GM18526 (cell line): ENCODE measurements at regions not wholly inside any gene's neighbourhood (a gene's known extent, or its start where the extent isn't known, plus 50 kb on each side); places are given as distances from the start of the nearest gene placed in this dataset.

Experiments used
- POLR2A ChIP-seq: IDR thresholded peaks from 3 replicates; pipeline ENCODE4 v1.6.1; 2011; ENCODE audit not compliant: insufficient read length; ENCODE audit errors: extremely low read depth

DNA sequence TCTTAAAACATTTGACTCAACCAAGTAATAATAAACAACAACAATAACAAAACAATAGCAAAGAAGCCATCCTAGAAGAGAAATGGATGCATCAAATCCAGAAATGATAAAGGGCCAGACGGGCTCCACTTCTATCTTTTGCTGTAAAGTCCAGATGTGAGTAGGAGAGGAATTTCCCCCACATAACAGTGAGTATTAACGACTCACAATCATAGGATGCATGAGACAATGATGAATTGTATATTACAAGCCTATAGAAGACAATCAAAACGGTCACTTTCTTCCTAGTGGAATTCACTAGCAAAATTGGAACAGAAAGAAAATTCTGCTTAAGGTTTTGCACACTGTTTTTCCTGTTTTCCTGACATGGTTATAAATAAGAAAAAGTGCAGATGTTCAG is 97.0 kb upstream of the PREP start:
- no peak for TF ChIP-seq POLR2A

DNA sequence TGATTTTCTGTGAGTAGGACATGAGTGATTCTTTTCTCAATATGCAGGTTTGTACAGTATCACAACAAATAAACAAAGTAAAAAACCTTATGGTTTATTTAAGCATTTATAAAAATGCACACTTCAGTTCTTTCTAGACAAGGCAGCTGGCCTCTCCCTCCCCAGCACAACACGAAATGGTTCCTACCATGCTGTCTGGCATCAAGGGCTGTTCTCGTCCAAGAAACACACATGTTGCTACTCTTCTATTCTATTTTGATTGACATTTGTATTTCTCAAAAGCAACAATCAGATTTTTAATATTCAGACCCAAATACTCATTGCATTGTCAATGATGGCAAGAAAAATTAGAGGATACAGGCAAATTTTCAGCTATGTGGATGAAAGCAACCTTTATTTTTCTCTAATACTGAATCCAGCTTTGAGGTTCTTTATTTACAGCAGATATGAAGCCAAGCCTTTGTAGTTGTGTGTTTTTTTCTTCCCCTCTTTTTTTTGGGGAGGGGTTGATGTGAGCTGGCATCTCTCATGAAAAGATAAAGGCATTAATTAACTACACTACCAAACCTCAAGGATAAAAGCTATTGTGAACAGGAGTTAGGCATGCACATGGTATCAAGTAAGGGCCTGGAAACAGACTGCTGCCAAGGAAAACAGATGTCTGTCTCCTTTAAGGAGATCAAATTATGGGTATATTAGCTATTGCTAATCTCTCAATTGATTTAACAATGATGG is 96.4 kb upstream of the PREP start:
- TF ChIP-seq POLR2A, result no peak

DNA sequence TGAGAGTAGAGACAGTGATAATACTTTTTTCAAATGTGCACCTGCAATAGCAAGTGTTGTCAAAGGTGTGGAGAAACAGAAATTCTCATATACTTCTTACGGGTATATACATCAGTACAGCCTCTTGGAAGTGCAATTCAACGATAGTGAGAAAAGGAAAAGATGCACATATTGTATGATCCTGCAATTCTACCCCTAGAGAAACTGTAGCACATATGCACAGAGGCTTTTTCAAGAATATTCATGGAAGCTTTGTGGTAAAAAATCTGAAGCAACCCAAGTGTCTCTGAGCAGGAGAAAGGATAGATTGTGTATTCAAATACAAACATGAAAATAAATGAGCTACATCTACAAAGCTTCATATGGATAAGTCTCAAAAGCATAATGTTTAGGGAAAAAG is 94.7 kb upstream of the PREP start:
- TF ChIP-seq POLR2A, result no peak

DNA sequence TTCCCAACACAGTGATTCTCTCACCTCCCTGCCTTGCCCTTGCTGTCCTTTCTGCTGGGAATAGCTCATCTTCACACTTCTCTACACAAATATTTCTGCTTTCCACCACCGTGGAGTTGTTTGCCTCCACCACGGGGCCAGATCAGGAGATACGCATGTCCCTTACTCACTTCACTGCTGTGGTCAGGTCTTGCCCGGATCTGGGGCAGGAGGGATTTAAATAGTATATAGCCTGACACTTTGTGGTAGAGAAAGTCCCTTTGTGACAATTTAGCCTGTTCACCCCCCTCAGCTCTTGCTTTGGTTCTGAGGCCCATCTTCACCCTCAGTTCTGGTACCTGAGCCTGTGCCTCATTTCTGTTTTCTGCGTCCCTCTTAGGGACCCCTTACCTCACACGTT is 92.6 kb upstream of the PREP start:
- no peak for TF ChIP-seq POLR2A

DNA sequence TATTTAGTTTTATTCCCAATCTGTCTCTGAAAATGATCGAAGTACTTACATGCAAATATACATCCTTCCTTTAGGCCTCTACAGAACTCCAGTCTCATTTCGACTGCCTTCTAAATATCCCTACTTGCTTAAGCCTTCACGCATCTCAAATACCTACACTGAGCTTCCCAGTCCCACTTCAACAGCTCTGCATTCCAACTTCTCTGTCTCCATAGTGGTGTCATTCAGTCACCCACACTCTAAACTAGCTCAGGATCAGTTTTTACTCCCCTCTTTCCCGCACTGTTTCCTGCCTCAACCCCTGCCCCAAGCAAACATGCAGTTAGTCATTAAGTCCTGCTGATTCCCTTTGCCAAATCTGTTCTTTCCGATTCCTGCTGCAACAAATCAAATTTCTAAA is 91.8 kb upstream of the PREP start:
- TF ChIP-seq POLR2A, result no peak

DNA sequence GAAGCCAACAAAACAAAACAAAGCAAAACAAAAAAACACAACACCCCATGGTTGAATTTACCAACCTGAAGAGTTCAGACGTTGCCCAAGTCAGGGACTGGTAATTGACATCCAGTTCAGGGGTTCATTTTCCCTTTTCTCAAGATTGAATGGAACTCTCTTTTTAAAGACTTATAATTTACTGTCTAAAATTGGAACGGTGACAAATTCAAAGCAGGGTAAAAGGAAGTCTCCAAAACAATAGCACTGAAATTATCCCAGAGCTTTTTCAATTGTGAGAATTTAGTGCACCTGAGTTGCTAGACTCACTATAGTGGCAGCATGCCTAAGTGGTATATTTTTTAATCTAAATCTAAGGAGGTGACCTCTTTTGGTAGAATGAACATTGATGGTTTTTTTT is 90.9 kb upstream of the PREP start:
- no peak for TF ChIP-seq POLR2A

DNA sequence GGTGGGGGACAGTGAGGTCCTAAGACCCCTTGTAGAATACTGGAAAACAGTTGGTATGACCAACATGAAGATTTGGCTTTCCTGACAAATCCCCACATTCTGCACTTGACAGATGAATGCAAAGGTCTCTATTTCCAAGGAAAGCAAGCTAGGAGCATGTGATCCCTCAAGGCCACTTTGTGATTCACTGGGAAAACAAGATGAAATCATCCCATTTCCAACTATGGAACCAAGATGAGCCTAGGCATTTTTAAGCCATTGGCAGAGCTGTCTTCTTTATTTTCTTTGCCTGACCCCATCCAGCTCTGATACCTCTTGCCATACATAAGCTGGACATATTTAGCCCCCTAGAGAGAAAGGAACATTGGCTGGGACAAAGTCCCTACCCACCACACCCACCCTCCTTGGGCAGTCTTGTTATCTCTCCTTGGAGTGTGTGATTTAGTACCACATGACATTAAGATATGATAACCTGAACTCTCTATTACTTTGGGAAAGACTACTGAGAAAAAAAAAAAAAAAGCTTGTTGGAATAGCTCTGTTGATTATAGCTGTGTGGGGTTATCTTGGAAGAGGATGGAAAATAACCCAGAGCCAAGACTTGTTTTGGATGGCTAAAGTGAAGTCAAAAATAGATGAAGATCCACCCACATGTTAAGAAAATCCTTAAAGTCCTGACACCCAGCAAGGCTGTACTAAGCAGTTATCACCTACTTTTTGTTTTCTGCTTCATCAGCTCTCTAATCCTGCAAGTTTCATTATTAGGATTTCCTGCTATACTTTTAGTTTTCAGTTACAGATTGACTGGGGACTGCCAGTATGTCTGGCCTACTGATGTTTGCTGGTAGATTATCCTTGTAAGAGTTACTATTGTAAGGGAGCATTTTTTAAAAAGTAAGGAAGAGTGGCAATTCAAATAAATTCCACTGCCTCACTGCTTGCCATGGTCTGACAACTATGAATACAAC is 90.1 kb upstream of the PREP start:
- no peak for TF ChIP-seq POLR2A

DNA sequence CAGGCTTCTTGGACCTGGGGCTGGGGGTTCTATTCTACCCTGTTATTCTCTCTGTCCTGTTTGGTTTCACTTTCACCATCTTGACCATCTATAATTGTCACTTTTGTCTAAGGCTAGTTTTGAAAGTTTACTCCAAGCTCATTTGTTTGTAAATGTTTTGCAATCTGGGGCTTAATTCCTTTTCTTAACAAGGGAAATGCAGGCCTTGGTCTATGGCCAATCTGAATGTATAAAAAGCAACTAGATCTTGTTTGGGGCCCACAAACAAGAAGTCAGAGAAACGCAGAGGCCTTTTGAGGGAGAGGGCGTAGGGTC is 86.3 kb upstream of the PREP start:
- TF ChIP-seq POLR2A, result no peak

DNA sequence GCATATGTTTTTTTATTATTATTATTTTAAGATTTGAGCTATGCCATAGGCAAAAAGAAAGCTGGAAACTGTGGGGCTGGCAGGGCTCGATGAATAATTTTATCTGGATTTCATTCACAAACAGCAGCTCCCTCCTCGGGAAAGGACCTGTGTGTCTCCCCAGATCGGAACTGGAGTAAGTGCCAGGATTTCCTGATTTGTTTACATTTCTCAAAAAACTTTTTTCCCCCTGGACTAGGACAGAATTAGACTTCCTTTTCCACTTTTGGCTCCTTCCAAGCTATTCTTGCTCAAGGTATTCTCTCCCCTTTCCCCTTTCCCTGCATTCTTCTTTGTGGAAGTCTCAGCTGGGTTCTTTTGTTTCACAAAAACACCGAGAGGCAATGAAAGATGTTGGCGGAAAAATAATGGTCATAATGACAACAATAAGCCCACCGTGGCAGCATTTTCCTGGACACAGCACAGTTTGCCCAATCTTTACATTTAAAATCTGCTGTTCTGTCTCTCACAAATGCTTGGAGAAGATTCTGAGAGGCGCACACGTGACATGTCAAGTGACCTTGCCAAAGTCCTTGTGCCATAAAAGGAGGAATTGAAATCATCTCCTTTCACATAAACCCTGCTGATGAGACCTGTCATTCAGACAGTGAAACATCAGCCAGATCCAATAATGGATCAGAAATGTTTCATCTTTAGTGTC is 85.8 kb upstream of the PREP start:
- TF ChIP-seq POLR2A, result no peak

DNA sequence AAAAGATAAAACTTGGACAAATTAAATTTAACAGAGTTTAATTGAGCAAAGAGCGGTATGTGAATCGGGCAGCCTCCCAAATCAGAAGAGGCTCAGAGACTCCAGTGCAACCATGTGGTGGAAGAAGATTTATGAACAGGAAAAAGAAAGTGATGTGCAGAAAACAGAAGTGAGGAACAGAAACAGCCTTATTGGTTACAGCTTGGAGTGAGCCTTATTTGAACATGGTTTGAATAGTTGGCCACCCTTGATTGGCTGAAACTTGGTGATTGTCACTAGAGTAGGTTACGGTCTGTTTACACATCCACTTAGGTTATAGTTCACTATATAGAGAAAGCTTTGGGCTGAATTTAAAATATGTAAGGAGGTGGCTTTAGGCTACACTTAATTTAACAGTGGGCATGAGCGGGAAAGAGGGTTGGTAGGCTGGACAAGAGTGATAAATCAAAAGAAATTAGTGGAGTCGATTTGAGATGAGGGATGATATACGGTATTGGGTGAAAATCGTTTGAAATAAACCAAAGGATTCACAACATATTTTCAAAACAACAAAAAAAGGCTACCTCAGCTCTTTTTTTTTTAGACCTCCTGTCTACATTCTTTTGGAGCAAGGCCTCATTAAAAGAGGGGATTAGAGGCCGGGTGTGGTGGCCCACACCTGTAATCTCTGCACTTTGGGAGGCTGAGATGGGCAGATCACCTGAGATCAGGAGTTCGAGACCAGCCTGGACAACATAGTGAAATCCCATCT is 84.3 kb upstream of the PREP start:
- no peak for TF ChIP-seq POLR2A

DNA sequence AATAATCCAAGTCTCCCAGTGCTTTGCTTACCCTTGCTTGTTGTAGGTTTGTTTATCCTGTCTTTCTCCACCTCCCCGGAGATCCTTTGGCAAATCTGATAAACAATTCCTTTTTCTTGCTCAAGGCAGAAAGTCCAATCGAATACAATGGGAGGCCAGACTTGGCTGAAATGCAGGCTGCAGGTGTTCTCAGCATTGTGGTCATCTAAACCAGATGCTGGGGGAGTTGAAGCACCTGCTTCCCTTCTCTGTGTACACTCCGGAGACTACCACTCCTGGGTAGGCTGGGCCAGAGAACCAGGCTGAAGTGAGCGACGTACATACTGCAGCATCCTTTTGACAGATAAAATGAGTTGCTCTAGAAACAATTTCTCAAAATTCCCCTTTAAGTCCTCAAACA is 82.6 kb upstream of the PREP start:
- TF ChIP-seq POLR2A, result no peak

DNA sequence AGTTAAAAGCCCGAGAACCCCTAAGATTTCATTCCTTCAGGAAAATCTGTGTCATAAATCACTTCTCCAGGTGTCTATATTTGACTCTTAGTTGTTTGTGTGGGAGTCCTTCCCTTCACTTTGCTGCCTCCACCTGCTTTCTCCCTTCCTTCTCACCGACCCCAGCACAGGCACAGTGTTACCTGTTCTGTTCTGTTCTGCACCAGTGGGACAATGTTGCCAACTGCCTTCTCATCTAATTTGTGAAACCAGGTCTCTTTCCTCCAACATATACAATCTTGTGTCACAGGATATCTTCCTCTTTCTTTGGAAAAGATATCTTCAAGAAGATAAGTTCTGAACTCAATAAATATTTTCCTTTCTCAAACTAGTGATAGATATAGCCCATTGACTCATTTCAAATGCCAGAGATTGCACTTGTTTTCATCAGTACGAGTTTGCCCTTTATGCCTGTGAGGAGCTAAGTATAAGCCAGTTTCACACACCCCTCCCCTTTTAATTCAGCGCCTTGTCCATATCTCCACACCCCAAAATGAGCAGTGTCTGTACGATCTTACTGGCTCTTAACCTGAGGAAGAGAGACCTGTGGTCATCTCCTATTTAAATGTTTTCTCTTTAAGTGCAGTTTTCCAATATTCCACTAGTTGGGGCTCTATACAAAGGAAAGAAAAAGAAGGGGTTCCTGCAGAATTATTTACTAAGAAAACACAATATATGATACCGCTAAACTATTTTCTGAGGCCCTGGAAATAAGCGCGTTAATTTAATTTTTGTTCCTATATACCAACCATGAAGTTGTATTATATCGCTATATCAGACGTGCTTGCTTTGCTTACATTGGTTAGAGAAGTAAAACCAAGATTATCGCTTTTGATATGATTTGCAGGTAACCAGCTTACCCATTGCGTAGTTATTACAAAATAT is 81.6 kb upstream of the PREP start:
- TF ChIP-seq POLR2A, result no peak

DNA sequence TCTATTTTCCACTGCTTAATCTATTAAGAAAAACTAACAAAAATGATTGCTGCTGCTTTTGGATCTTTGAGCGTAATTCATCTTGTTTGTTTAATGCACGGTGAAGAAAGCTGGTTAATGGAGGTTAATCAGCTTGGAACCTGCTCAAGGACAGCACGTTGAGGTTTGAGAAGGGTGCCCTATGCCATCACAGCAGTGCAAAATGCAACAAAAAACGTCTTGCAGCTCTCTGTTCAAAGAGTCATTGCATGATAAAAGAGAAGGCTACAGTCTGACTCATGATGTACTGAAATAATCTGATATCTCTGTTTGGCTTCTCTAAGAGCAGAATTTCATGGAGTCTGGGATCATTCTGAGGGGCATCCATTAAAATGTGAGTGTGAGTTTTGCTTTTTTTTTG is 80.6 kb upstream of the PREP start:
- TF ChIP-seq POLR2A, result no peak

DNA sequence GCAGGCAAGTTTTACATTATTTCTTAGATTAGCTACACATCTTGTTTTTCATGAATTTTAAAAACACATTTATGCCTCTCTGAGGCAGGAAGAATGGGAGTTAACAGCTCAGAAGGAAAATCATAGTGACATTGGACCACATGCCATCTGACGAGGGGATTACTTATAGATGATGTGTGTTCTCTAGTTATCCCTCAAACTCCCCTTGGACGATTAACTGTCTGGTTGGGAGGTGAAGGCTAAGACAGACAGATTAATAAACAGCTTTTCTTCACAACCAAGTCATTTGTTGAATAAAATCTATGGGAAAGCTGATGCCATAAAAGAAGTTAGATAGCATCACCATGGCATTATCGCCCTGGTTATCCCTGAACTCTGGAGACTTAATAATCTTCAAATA is 80.0 kb upstream of the PREP start:
- TF ChIP-seq POLR2A, result no peak

DNA sequence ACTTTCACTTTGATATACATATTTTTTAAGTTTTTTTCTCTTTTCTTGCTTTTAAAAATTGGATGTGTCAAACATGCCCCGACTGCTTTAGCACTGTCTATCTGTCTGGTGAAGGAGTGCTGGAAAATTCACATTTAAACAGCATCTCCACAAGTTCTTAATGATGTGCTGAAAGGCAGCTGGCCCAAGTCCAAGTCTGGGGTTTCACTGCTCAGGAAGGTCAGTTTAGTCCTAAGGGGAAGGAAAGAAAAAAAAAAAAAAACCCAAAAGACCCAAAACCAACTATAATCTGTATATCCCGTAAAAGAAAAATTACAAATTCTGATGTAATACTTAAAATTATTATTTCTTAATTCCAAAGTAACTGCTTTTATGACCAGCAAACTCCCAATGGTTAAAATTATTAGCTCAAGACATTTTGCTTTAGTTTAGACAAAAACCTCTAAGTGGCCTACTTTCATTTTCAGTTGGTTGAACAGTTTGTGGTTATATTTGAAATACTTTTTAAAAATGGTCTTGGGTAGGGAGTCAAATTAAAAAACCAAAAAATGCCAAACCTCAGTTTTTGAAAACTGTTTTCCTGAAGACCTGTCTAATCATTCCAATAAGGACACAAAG is 79.5 kb upstream of the PREP start:
- no peak for TF ChIP-seq POLR2A
